ENCODE measurements at regions not wholly inside any gene's neighbourhood (a gene's known extent, or its start where the extent isn't known, plus 50 kb on each side); places are given as distances from the start of the nearest gene placed in this dataset.

GRCh38 chr1:57925226-57925625, 501.4 kb upstream of the DAB1 start:
- TF ChIP-seq CTCF (IDR thresholded peaks at IDR 0.05) (no peak), EZH2phosphoT487 (IDR thresholded peaks at IDR 0.05) (no peak)

Data from neural progenitor cell (in vitro differentiated cells).